ENCODE measurements at regions not wholly inside any gene's neighbourhood (a gene's known extent, or its start where the extent isn't known, plus 50 kb on each side); places are given as distances from the start of the nearest gene placed in this dataset.
A peak's percentile ranks its signal among the peaks of the same experiment; 100 is the strongest.
"Not testable (repeated sequence)": the region's sequence is repeated elsewhere in the genome, so short reads cannot be mapped to it uniquely, and the experiment has no call there.

DNA sequence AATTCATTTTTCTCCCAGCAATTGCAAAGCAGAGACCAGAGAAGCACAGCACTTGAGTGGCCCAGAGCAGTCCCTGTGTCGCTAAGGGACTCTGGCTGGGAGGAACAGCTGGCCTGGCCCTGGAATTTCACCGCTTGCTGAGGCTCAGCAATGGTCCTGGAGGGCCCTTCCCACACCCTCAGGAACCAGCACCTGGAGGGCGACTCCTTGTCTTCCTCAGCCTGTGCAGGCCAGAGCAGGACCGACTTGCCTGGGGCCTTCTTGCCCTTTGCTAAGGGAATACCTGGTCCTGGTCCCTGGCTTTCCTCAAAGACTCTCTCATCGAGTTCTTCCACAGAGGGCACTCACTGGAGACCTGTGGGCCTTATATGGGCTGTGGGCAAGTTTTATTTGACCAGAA lies 294.6 kb downstream of the RPLP1 start:
- no peak for DNase-seq

DNA sequence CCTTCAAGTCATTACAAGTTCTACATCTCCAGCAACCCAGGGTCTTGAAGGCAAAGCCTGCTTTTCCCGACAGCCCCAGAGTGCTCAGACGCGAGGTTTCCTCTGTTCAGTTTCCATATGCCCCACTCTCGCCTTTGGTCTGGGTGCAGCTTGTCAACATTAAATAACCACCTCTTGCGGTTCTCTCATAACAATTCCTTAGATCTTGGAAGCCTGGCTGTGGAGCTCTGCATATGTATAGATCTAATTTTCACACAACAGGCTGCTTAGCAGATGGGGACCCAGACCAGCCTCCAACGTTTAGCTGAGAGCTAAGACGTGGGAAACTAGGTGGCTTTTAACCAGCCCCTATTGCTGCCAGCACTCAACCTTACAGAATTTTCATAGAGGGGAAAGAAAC lies 295.5 kb downstream of the RPLP1 start:
- DNase-seq = no peak

DNA sequence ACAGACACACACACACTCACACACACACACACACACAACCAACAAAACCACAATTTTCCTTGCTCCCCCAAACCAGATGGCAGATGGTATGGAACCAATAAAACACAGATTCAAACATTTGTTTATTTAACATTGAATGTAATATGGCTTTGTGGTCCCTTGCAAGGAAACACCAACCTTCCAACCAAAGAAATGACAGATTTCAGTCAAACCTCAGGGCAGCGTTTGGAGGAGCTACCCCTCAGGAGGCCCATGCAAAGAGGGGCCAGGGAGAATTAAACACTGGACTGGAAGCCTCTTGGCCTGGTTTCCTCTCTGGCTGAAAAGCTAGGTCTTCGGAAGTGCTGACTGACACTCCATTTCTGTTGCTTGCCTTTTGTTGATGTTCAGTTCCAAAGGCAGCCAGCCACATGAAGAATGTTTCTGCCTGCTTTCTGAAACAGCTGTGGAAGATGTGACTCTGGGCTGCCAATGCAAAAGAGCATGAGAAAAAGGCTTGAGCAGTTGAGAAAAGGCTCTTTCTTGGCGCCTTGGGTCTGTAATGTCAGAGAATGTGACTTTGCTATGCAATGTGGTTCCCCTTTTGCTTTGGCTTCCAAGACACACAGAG lies 296.1 kb downstream of the RPLP1 start:
- DNase-seq = no peak

DNA sequence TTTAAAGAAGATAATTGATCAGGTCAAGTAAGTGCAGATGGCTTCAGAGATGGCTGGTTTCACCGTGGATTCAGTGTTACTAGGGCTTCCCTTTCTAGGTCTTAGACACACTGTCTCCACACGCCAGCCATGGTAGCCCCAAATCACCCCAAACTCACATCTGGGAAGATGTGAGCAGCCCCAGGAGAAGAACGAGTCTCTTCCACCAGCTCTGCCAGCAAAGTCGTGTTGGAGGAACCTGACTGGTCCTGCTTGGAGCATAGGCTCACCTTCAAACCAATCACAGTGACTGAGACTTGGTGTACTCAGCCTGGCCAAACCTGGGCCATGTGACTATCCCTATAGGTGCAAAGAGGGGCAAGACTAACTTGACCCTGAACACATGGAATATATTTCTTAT lies 296.7 kb downstream of the RPLP1 start:
- no peak for DNase-seq

DNA sequence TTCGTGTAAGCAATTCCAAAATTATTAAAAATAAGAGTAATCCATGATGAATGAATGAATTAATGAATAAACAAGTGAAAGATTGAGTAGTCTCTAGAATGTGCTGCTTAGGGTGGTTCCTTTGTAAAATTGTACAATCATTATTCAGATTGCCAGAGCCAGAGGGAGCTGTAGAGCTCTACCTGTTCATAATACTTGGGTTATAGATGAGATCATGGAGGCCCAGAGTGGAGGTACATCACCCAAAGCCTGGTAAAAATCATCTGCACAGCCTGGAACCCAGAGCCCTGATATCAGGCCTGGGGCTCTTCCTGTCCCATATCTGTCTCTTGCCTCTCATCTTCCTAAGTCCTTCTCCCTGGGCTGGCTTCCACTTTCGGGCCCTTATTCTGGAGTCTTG lies 297.2 kb downstream of the RPLP1 start:
- DNase-seq = peak; percentile 45

DNA sequence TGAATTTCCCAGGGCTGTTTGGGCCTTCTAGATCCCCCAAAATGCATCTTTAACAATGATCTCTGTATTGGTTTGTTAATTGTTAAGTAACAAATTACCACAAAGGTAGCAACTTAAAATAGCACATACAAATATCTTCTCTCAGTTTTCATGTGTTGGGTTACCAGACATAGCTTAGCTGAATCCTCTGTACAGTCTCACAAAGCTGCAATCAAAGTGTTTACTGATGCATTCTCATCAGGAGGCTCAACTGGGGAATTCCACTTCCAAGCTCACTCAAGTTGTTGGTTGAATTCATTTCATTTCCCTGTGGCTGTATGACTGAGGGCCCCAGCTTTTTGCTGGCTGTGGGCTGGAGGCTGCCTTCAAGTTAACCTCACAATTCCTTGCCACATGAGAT lies 297.6 kb downstream of the RPLP1 start:
- DNase-seq = no peak

DNA sequence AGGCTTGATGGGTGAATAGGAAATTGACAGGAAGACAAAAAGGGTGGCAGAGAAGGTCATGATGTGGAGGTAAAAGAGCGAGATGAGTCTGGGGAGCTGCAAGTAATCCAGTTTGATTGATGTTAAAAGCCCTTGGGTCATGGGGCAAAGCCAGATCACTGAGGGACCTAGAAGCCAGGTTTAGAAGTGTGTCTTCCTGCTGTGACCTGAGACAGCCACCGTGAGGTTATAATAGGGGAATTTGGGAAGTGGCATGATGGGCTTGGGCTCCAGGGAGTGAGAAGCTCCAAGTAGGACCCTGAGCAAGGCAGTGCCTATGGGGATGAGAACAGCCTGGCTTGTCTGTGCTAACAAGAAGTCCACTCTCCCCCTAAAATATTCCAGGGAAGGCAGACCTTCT lies 298.5 kb downstream of the RPLP1 start:
- DNase-seq = no peak

DNA sequence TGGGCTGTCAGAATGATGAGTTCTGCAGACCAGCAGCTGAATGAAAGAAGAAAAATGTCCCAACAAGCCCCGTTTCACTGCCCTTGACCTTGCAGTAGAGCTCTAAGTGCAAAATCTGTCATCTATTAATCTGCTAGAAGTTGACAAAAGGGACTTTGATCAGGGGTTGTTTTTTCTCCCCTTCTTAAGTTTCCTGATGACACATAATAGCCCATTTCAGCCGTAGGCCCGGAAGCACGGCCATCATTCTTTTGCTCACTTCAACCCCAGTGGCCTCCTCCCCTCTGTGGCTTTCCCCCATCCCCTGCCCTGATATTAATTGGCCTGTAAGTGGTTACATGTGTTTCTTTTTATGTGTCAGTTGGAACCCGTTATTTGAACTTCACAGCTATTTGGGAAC lies 298.9 kb downstream of the RPLP1 start:
- DNase-seq = no peak

DNA sequence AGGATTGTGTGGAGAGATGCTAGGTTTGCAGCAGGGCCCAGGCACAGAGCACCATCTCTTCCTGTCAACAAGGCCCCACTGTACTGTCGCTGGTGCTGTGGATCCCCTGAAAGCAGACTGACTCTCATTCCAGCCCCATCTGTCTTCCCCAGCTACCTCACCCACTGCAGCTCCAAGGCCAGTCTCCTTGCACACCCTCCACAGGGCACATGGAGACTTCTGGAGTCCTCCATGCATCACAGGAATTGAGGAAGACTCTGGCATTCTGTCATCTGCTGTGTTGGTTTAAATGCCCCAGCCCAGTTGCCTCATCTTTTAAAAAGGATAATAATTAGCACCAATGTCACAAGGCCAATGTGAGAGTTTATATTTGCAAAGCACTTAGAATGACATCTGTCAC lies 301.2 kb downstream of the RPLP1 start:
- DNase-seq = no peak

DNA sequence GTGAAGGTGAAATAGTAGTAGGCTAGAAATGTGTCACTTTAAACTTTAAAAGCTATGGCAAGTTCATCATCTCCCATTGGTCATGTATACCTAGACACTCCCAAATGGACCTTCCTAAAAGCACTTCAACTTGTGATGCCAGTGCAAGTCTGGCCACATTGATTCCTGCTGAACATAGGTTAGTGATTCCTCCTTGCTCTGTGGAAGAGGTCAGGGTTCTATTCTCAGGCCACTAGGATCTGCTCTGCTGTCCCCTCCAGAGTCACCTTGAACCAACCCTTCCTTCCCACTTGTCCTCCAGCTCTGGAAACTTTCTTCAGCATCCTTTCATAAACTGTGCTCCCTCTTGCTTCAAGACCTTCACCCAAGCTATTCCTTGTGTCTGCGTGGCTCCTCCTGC lies 301.7 kb downstream of the RPLP1 start:
- DNase-seq = no peak

DNA sequence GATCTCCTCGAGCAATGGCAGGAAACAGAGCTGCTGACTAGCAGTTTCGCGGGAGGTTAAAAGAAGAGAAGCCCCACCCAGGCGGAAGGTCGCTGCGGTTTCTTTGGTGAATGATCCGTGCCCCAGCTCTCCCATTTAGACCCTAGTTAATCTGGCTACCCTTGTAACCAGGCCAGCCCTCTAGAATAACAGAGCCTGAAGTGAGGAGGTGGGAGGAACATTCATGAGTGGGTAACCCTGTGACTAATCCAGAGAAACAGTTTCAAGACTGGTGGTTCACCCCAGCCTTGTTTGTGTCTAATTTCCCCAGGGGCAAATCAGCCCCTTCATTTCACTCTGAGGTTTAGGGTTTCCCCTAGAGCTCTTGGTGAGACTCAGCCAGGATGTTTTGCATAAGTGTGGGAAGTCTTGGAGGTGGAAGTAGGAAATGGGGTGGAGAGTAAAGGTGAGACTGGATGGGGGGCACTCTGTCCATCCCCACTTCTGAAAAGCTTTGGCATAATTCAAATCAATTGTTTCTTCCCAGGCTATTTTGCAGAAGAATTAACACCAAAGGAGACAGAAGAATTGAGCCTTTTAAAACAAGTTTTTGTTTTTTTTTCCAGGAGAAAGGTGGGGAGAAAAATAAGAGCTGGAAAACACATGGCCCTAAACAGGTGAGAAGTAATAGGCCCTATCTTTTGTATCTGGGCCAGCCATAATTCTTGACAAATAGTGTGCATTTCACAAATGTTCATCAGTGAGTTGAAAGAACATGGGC lies 303.1 kb downstream of the RPLP1 start:
- DNase-seq = peak; percentile 65

DNA sequence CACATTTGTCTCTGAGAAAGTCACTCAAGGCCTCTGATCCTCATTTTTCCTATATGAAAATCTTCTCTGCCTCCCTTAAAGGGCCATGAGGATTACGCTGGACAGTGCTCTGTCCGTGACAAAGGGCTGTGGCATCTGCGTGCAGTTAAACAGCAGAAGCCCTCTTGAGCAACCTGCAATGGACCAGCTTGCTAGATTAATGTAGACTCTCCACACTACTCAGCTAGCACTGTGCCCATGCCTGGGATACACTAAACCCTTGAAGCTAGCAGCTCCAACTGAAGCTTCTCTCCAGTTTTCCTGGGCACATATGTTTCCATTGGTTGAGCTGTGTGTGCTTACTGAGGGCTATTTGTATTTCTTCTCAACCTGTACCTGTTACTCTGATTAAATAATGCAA lies 303.8 kb downstream of the RPLP1 start:
- DNase-seq = no peak

DNA sequence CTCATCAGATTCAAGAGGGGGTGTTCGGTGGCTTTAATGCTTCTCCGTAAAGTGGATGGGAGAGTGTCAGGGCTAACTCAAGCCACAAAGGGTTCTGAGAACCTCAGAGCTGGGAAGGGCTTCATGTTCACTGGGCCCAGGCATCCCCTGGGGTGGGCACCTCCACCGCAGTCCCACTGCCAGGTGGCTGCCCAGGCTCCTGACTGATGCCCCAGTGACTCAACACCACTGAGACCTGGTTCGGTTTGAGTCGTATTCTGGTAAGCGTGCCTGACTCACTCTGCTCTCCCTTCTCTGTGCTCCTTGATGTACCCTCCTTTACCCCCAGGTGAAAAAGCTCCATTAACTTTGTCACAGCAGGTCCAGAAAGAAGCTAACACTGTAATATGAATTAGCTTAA lies 304.6 kb downstream of the RPLP1 start:
- no peak for DNase-seq

DNA sequence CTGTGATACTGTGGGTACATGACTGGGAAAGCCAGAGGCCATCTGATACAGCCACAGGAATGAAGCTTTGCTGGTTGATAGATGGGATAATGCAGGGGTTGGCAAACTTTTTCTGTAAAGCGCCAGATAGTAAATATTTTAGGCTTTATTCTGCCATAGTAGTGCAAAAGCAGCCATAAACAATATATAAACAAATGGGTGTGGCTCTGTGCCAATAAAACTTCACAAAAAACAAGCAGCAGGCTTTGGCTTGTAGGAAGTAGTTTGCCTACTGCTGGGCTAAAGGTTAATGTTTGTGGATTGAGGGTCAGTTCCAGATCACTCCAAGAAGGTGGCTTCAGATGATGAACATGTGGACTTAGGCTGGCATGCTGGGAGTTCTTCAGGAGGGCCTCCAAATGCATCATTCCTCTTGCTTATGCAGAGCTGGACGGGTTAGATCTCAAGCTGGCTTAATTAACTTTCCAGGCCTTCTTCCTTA lies 305.7 kb downstream of the RPLP1 start:
- DNase-seq = no peak

DNA sequence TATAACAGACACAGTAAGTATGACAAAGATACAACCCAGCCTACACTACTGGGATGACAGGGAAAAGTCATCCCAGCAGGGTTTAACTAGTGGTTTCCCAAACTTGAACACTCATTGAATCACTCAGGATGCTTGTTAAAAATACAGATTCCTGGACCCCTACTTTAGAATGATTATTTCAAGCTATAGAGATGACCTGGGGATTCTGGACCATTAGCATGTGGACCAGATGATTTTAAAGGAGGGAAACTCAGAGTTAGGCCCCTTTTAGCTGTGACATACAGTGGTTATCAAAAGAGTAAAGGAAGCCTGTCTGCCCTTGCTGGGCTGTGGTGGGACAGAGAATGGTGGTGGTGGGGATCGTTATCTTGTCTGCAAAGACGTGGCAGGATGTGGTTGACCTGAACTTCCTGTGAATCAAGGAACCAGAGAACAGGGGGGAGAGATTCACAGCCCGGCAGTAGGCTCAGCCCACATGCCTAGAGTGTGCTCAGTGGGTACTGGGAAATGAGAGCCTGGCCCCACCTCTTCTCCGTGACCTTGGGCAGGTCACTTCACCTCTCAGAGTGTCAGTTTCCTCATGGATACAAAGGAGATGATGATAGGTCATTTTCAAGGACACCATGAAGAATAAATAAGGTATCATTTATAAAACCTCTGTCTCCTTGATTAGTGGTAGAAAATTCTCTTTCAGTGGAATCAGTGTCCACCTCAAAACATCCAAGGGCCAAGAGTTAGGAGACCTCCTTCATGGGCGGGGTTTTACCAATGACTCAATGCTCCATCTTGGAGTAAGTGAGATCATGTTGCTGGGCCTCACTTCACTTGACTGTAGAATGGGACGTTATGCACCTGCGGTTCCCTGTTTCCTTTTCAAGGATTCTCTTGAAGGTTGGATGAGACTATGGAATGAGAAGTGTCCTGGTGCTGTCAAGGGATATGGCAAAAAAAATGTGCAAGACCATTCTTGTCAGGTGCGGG lies 306.5 kb downstream of the RPLP1 start:
- DNase-seq = peak; percentile 89

DNA sequence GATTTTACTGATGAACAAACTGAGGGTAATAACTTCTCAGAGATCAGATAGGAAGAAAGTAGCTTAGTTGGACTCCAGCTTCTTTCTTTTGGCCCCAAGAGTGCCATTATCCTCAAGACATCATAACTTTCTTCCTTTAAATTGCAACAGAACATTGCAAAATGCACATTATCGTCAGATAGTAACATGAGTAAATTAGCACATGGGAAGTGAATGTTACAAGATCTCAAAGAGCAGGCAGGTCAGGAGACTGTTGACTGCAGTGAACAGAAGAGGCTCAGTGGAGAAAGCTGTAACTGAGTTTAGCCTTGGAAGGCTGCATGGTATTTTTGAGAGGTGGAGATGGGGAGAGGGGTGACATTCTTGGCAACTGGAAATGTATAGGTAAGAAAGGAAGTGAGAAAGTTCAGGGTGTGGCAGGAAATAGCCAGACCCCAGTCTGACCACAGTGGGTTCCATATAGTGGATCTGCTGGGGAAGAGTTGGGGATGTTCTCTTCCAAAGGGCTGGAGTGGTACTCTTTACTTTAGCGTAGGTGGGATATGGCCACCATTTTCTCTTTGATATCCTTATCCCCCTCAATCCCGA lies 307.7 kb downstream of the RPLP1 start:
- no peak for DNase-seq

DNA sequence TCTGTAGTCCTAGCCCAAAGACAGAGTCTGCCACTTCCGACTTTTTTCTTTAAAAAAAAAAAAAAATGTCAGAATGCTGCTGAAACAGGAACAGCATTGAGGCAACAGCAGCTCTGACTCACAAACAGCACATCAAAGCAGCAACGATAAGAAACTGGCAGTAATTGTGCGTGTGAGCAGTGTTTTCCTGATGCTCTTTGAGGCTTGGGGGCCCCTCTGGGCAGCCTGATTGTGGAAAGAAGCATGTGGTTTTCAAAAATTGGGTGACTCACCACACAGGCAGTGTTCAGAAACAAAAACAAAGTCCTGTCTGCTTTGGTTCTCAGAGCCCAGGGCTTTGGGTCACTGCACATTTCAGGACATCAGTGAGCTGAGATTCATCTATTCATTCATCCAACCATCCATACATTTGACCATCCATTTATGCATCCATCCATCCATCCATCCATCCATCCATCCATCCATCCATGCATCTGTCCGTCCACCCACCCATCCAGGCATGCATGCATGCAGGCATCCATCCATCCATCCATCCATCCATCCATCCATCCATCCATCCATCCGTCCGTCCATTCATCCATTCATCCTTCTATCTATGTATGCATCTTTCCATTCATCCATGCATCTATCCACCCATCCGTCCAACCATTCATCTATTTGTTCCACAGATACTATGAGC lies 308.4 kb downstream of the RPLP1 start:
- DNase-seq = peak; percentile 84

DNA sequence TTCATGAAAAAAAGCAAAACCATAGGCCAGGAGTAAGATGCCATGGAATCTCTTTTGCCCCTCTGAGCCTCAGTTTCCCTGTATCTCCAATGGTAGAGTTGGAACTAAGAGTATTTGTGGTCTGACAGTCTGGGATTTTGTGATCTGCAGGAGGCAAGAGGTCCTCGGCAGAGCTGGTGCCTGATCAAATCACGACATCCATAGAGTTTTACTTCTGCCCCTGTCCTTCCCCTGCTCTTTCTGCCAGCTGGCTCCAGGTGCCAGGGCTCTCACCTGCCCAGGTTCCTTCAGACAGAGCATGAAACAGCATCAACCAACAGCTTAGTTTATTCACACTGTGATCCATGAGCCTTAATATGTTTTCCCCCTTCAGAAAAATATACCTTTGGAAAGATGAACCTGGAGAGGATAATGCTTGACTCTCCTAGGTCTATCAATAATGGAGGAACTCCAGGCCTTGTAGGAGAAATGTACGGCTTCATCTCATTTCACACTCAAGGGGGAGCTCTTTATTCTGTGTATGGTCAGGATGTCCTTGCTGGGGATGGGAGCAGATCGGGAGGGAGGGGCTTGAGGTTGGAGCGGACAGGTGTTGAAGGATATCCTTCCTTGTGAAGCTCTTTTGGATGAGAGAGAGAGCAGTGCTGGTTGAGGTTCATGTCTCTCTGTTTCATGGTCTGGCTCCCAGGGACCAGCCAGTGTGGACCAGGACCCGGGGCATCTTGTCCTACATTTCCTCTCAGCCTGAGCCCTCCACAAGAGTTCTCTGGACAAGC lies 309.9 kb downstream of the RPLP1 start:
- no peak for DNase-seq

DNA sequence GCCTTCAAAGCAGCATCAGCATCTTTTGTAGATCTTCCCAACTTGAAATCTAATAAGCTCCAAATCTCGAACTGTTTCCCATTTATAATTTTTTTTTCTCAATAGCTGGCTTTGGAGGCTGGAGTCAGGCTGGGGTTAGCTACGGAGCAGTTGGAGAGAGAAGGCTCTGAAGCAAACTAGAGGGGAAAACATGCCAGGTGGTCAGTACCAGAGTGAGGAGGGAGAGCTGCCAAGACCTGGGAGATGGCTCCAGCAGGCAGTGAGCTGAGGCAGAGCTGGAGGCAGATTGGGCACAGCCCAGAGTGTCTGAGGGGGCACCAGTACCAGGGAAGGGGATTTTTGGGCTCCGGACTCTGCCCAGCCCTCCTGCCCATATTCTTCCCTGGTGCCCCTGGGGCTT lies 311.2 kb downstream of the RPLP1 start:
- DNase-seq = no peak

DNA sequence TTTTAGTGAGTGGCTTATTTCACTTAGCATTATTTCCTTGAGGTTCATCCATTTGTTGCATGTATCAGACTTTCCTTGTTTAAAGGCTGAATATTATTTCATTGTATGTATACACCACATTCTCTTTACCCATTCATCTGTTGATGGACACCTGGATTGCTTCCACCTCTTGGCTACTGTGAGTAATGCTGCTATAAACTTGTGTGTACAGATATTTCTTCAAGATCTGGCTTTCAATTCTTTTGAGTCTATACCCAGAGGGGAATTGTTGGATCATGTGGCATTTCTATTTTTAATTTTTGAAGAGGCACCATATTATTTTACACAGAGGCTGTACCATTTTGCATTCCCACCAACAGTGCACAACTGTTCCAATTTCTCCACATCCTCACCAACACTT lies 313.5 kb downstream of the RPLP1 start:
- no peak for DNase-seq

DNA sequence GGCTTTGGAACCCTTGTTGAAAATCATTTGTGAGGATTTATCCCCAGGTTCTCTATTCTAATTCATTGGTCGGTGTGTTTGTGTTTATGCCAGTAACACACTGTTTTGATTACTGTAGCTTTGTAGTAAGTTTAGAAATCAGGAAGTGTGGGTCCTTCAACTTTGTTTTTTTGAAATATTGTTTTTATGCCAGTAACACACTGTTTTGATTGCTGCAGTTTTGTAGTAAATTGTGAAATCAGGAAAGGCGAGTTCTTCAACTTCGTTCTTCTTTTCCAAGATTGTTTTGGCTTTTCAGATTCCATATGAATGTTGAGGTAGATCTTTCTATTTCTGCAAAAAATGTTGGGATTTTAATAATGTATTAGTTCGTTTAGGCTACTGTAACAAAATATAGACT lies 314.6 kb downstream of the RPLP1 start:
- no peak for DNase-seq

DNA sequence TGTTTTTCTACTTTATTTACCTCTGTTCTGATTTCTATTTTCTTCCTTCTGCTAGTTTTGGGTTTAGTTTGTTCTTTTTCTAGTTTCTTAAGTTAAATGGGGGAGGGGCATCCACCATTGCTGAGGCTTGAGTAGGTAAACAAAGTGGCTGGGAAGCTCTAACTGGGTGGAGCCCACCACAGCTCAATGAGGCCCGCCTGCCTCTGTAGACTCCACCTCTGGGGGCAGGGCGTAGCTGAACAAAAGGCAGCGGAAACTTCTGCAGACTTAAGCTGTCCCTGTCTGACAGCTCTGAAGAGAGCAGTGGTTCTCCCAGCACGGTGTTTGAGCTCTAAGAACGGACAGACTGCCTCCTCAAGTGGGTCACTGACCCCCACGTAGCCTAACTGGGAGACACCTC lies 316.7 kb downstream of the RPLP1 start:
- not testable (repeated sequence) for DNase-seq
